Muscle of back (tissue), 3 donors: ENCODE measurements at regions not wholly inside any gene's neighbourhood (a gene's known extent, or its start where the extent isn't known, plus 50 kb on each side); places are given as distances from the start of the nearest gene placed in this dataset.

Experiments used
- DNase-seq, 3 donors: peaks; one replicate each; pipeline versions ENCODE4 v3.0.0 to v3.0.0-alpha.2; 2013

DNA sequence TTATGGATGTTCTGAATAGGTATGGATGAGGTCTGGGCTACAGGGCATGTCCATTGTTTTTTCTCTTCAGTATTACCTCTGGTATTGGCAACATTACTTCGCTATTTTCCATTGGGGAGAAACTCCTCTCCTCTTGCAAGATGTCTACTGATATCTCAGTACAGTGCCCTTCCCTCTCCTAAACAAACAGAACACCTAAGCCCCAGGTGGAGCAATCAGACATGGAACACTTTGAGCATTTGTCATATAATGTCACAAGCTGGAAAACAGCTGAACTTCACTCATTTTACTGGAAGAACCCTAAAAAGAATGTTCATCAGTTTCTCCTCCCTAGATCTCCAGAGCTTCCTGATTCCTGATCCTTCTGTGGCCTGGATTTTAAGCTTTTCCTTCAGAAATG, 339.8 kb downstream of the FRK start:
- DNase-seq, result no peak

DNA sequence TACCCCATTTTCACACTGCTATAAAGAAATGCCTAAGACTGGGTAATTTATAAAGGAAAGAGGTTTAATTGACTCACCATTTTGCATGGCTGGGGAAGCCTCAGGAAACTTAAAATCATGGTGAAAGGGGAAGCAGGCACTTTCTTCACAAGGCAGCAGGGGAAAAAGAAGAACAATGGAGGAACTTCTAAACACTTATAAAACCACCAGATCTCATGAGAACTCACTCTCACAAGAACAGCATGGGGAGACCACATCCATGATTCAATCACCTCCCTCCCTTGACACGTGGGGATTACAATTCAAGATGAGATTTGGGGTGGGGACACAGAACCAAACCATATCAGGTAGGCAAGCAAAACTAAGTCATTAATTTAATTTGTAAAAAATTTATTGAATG, 343.2 kb downstream of the FRK start:
- no peak for DNase-seq

DNA sequence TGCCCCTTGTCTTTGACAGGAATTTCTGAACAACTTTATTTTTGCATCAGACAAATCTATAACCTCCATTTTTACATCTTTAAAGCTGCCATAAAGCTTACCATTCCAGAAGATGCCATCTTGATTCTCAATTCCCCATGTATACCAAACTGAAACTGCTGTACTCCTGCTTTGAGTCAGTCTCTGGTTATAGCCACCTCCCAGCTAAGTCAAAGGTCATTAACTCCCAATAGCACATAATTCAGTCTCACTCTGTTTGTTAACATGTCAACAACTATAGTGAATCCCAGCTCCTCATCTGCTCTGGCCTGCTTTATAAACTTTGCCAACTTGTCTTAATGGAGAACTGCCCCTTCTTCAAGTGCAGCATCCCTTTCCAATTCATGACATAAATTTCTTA, 343.6 kb downstream of the FRK start:
- no peak for DNase-seq

DNA sequence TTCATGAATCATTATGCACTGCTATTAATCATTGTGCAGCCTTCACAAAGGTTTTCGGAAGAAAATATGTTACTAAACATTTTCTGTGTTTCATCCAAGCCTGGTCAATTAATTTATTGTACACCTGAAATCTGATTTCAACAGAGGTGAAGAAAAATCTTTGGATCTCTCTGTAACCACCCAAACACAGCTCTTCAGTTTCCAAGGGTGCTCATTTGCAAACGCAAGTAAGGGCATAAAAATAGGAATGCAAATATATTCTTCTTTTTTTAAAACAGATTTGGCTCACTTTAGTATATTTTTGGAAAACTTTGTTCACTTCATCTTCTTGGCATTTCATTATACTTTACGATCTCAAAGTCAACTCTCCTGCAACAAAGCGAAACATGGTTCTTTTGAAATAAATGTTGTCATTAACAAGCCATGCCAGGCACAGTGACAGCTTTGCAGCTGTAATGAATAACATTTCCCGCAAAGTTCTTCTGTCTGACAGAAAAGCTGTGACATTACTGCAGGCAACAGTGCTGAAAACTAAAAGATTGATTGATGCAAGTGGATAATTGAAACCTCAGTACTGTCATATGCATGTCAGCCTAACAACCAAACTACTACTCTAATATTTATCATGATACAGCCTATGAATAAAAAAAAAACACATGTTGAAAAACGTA, 348.3 kb downstream of the FRK start:
- DNase-seq, result peak in 1 of 3 donors; percentile 2

DNA sequence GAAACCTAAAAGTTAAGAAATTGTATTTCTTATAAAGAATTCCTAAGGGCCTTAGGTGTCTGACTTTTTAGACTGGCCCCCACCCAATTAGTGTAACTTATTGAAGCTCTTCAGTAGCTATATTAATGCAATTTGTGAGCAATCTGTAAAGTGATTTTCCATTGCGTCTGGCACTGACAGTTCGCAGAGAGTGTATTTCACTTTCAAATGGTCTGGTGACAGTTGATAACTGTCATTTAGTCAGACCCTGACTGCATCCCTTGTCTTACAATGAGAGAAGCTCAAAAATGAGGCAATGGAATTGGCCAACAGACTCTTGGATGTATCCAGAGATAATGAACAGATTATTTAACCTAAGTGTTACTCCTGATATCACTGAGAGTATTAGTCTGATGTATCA, 351.8 kb downstream of the FRK start:
- DNase-seq, result no peak

DNA sequence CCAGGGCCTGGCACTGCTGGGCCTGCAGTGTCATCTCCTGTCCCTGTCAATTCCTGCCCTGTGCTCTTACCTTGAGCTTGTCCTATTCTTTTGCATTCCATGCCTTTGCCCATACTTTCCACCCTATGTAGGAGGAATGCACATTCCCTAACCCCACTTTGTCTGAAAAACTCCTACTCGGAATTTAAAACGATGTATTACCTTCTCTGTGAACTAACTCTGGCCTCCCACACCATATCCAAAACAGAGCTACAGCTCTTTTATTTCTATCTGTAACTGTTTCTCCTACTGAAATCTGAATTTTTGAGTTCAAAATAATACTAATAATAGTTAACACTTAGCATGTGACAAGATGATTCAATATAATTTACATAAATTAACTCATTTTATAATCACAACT, 353.7 kb downstream of the FRK start:
- no peak for DNase-seq

DNA sequence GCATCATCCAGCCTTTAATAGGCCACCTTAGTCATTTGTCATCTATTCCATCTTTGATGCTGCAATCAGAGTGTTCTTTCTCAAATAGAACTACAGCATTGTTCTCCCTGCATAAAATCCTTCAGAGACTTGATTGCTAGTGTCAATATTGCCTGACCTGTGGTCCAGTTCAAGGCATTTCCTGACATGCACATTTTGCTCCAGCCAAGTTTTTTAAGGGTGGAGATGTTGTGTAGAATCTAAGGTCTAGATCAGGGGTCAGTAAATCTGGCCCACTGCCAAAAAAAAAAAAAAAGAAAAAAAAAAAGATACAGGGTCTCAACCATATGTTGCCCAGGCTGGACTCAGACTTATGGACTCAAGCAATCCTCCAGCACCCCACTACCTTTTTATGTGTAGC, 354.4 kb downstream of the FRK start:
- no peak for DNase-seq

DNA sequence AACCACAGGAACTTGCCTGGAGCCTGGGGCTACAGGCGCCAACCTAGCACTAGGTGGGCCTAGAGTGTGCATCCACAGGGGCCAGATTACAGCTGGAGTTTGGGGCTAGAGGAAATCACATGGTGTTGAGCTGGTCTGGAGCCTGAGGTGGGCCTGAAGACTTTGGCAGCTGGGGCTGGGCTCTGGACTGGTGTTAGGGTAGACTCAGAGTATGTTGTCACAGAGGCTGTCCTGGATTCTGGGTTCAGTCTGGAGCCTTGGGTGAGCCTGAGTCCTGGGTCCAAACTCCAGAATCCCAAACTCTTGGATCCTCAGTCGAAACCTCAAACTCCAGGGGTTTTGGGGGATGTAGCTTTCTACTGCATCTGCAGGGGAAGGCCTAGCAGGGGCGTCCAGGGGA, 356.7 kb downstream of the FRK start:
- DNase-seq, result no peak

DNA sequence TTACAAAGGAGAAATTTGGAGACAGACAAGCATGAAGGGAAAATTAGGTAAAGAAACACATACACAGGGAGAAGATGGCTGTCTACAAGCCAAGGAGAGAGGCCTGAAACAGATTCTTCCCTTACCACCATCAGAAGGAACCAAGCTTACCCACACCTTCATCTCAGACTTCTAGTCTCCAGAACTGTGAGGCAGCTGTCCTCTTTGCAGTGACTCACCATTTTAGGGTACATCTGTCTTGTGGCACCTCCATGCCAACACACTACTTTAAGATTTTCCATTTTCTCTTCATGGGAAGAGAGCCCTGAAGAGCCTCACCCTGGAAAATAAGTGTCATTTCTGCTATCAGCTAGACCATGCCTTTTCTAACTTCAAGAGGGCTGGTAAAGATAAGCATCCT, 369.3 kb downstream of the FRK start:
- DNase-seq, result no peak

DNA sequence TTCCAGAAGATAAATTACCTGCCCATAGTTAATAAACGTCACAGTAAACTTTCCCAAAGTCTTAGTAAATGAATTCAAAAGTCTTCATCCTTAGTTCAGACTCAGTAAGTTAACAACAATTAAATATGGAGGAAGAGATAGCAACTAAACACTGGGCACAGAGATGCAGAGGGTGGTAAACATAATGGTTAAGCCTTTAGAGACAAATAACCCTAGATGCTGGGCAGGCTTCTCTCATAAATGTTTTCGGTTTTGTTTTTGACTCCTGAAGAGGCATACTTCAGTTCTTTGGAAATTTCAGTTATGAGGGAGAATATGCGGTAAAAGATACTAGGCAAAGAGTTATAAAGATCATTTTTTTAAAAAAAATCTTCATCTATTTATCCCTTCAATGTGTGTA, 369.8 kb downstream of the FRK start:
- DNase-seq, result no peak

DNA sequence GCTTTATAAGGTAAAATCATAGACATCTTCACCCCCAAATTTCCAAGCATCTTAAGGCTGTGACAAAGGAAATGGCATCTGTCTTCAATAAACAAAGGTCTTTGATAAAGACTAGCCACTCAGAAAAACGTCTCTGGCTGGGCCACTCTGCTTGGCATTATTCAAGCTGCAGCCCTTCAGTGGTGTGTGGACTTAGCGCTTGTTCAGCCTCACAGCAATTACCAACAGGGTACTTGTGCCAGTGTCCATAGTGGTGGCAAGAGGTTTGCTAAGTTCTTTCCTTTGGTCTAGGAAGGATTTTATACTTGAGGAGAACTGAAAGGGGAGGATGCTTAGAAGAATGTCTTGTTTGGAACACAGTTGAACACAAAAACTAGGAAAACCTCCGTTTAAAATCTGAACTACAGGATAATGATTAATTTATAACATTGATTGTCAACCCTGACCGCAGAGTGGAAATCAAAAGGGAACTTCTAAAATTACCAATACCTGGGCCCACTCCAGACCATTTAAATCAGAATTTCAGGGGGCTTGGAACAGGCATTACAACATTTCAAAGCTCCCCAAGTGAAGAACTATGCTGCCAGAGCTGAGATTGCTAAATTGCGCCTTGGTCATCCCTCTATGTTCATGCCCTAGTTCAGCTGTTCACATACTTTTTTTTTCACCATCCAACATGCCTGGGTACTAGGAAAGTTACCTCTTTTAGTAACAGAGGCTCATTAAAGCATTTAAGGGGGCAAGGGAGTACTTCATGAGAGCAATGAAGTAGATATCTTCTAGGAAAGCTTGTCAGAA, 378.5 kb downstream of the FRK start:
- DNase-seq, result no peak

DNA sequence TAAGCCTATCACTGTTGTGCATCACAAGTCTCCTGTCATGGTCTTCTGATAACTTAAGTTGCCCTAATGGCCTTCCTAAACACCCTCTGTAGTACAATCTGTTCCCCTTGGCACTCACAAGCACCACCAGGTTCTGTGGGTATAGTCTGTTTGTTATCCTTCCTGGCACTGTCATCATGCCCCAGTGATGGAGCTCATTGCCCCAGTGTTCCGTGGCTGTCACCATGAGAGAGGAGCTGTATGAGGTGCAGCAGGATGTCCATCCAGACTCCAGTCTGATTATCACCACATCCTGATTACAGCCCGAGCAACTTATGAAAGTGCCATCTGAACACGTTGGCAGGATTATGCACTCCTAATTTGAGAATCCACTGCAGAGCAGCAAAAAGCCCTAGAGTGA, 380.1 kb downstream of the FRK start:
- DNase-seq, result no peak

DNA sequence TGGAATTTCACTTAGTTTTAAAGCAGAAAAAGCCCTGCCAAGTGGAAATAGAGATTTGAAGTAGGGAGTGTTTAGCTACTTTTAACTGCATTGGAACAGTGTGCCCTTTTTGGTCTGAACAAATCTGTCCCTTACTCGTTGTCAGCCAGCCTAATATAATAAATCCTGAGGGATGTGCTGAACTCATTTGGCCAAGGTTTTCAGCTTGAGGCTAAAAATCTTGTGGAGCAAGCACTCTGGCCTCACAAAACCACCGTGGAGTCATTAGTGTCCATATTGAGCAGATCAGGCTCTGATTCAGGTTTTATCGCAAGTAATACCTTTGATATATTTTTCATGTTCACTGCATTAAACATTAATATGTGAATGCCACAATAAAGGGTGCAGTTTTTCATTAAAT, 383.5 kb downstream of the FRK start:
- DNase-seq, result peak in 2 of 3 donors; percentile 2 to 8

DNA sequence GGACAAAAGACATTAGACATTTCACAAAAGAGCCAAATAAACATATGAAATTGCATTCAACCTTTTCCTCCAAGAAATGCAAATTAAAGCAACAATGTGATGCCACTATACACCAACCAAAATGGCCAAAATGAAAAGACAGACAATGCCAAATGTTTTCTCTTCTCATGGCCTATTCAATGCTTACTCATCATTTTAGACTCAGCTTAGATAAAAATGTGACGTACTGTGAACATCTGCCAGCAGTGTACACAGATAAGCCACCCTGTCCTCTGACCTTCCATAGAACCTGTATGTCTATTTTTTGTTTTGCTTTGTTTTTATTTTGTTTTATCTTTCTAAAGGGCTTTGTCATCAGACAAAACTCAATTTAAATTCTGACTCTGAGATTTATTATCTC, 385.2 kb downstream of the FRK start:
- no peak for DNase-seq

DNA sequence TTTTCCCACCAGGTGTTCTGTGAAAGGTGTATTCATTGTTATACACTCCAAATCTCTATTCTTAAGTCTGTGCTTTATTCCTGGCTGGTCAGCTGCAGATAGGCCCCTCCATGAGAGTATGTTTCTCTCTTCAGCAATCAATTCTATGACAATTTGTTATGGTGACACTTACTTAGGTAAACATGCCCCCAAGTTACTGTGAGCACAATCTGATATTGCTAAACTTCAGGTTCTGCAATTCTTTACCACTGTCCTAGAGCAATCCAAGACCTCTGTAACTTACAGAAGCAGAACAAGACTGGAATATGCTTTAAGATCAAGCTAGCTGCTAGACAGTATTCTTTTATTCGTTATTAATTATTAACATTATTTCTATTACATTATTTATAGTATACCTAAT, 391.9 kb downstream of the FRK start:
- DNase-seq, result no peak

DNA sequence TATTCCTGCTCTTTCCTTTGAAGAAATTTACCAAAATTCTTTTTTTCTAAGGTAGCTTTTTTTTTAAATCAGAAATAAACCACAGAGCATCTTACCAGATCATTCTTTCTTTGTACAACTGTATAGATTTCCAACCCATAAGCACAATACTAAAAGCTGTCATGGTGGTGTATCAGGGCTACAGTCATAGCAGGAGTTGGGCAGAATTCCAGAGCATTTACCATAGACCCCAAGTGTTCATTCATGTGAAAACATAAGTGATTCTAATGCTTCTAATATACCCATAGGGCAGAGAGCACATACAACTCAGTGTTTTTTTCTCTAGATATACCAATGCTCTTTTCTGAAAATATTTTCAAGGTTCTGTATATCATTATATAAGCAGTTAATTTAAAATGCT, 392.5 kb downstream of the FRK start:
- DNase-seq, result no peak

DNA sequence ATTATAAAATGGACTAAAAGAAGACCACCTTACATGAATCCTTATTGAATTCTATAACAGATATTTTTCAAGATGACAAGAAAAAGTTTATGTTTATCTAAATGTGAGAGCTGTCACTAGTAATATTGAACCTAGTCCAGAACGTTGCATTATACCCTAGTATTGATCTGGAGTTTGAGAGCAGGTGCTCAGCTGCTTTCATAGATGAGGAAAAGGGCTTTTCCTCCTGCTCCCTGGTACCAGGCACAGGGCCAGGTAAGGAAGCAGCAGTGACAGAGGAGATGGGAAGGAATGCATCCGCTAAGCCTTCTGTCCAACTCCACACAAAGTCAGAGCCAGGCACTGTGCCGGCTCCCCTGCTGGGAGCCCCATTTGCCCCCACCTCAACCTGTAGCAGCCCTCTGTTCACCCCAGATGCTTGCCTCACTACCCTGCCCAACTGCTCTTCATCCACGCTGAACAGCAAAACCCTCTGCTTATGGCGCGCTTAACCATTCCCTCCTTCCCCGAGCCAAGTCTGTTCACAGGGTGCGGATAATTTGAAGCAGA, 393.1 kb downstream of the FRK start:
- no peak for DNase-seq

DNA sequence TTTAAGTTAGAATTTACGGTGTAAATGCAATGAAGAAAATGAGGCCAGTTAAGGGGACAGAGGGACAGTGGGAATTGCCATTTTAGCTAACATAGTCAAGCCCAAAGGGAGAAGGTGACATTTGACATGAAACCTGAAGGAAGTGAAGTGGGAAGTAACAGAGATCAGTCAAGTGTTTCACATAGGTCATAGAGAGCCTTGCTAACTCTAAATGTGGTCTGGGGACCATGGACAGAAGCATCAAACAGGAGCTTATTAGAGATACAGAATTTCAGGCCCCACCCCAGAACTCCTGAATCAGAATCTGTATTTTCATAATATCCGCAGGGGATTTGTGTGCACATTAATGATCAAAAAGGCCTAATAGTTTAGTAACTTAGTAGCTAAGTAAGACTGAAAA, 393.7 kb downstream of the FRK start:
- DNase-seq, result no peak

DNA sequence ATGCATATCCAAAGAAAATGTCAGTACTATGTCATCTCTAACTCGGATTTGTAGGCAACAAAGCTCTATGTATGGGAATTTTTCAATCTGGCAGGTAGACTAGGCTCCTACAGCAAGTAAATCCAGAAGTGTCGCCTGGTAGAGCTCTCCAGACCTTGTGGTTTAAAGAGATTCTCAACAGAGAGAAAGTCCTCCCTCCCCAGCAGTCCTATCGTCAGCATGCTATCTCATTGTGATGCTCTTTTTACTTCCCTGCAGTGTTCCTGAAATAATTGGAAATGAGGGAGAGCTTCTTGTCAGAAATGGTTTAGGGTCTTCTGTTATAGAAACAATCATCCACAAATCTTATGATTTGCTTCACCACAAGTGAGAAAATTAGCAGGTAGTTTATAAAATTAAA, 395.4 kb downstream of the FRK start:
- DNase-seq, result no peak

DNA sequence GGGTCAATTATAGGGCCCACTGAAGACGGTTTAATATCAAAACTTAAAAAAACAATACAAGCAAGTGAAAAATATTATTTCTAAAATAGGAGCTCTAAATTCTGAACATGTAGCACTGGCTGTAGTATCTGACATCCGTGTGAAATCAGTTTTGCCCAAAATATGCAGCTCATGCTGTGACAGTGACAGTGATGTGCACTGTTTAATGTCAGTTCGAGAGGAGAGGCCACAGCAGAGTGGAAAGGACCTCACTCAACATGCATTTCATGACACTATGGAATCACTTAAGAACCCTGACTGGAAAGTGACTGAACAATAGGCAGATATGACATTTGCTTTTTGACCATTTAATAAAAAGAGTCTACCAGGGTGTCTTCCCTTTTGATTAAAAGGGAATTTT, 397.0 kb downstream of the FRK start:
- no peak for DNase-seq

DNA sequence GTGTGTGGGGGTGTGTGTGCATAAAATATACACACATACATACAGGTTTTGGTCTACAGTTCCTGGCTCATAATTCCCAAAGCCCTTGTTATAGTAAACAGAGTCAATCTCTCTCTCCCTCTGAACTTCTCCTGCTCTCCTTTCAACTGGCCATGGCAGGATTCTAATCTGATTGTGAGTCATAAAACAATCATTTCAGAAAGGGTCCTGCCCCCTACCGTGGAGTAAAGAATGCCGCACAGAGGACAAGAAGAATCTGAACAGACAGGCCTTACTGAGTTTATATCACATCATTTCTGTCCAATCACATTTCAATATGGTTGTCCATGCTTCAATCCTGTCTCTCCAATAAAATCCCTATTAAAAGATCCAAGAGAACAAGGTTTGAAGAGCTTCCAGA, 416.9 kb downstream of the FRK start:
- peak in 1 of 3 donors; percentile 24 for DNase-seq

DNA sequence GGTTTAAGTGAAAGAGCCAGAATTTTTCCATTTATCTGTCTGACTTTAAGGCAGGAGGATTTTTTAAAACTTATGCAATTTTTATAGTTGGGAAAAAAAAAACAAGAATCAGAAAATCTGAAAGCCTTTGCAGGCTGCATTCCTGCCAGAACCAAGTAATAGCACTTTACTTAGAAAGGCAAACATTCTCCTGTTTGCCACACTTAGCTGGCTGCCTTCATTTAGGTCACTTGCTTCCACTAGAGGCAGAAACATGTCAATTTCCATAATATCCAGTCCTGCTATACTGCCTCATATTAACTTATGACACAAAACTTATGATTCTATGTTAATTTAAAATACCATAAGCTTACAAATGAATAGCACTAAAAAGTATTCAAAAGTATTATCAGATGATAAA, 425.8 kb downstream of the FRK start:
- DNase-seq, result no peak

DNA sequence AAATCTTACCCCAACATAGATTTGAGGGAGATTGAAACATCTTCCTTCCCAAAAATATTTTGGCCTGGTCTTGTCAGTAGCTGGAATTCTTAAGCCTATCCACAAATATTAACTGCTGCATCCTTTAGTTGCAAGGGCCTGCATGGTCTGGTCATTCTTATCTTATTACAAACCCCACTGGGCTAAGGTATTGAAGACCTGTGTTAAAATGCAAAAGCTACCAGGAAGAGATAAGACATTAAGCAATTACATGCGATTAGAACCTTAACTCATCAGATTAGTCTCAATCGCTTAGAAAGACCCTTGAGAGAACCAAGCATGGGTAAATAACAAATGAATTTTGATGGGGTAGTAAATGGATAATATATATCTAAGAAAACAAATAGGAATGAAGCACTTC, 426.6 kb downstream of the FRK start:
- no peak for DNase-seq

DNA sequence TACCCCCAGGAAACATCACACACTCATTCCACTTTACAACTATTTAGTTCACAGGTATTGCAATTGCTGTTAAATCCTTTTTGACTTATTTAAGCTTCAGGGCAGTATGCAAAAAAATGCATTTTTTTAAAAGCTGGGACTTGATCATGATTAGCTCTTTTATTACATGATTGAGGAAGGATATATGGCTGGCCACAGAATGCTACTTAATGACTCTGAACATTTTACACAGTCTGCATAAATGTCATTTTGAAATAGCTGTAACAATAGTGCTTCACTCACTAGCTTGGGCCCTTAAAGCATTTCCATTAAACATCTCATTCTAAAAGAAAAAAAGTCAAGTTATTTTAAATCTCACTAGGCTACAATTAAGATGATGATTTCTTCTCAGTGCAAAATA, 429.7 kb downstream of the FRK start:
- no peak for DNase-seq
